ENCODE measurements at regions not wholly inside any gene's neighbourhood (a gene's known extent, or its start where the extent isn't known, plus 50 kb on each side); places are given as distances from the start of the nearest gene placed in this dataset.

- H3K4me3 ChIP-seq (replicated peaks; ENCODE audit: insufficient read depth, low read length): no peak overlapping the region
Measured at GRCh38 chr2:152867397-152867796, 149.0 kb downstream of the ARL6IP6 start.

GRCh38 chr2:152864601-152865149 is 146.3 kb downstream of the ARL6IP6 start:
- Histone ChIP-seq H3K27me3 (ENCODE audit: insufficient read depth, poor library complexity, severe bottlenecking) (no peaks in the 10 kb centered on the region), H3K4me3 (replicated peaks; ENCODE audit: insufficient read depth, low read length) (no peak overlapping the region), H3K27ac (replicated peaks) (no peak overlapping the region)
- TF ChIP-seq POLR2AphosphoS5 (IDR thresholded peaks at IDR 0.05; ENCODE audit: low read depth): no peak
- TF ChIP-seq, protein P1, sequence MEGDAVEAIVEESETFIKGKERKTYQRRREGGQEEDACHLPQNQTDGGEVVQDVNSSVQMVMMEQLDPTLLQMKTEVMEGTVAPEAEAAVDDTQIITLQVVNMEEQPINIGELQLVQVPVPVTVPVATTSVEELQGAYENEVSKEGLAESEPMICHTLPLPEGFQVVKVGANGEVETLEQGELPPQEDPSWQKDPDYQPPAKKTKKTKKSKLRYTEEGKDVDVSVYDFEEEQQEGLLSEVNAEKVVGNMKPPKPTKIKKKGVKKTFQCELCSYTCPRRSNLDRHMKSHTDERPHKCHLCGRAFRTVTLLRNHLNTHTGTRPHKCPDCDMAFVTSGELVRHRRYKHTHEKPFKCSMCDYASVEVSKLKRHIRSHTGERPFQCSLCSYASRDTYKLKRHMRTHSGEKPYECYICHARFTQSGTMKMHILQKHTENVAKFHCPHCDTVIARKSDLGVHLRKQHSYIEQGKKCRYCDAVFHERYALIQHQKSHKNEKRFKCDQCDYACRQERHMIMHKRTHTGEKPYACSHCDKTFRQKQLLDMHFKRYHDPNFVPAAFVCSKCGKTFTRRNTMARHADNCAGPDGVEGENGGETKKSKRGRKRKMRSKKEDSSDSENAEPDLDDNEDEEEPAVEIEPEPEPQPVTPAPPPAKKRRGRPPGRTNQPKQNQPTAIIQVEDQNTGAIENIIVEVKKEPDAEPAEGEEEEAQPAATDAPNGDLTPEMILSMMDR (IDR thresholded peaks at IDR 0.05; ENCODE audit: insufficient read depth, low read length): no peak
- no peak for TF ChIP-seq SPI1 (IDR thresholded peaks at IDR 0.05; ENCODE audit: borderline replicate concordance, low read depth)
- no peak for TF ChIP-seq GABPA (IDR thresholded peaks at IDR 0.05; ENCODE audit: low read depth)
- no peak for TF ChIP-seq REST (IDR thresholded peaks at IDR 0.05; ENCODE audit: insufficient replicate concordance, low read depth)
- DNase-seq (ENCODE audit: low read depth in 1 of 2, low spot score in 1 of 2): no peak

More at GRCh38 chr2:152867397-152867796, 149.0 kb downstream of the ARL6IP6 start:
- no peaks in the 10 kb centered on the region for H3K27me3 ChIP-seq (ENCODE audit: insufficient read depth, poor library complexity, severe bottlenecking)
- TF ChIP-seq REST (IDR thresholded peaks at IDR 0.05; ENCODE audit: insufficient replicate concordance, low read depth) (no peak), SPI1 (IDR thresholded peaks at IDR 0.05; ENCODE audit: borderline replicate concordance, low read depth) (no peak), POLR2AphosphoS5 (IDR thresholded peaks at IDR 0.05; ENCODE audit: low read depth) (no peak), GABPA (IDR thresholded peaks at IDR 0.05; ENCODE audit: low read depth) (no peak)
- TF ChIP-seq, protein P1 (IDR thresholded peaks at IDR 0.05; ENCODE audit: insufficient read depth, low read length): no peak
- no peak overlapping the region for H3K27ac ChIP-seq (replicated peaks)
- no peak for DNase-seq (ENCODE audit: low read depth in 1 of 2, low spot score in 1 of 2)

GRCh38 chr2:152863826-152864225 is 145.4 kb downstream of the ARL6IP6 start:
- TF ChIP-seq REST (IDR thresholded peaks at IDR 0.05; ENCODE audit: insufficient replicate concordance, low read depth) (no peak), GABPA (IDR thresholded peaks at IDR 0.05; ENCODE audit: low read depth) (no peak), SPI1 (IDR thresholded peaks at IDR 0.05; ENCODE audit: borderline replicate concordance, low read depth) (no peak), POLR2AphosphoS5 (IDR thresholded peaks at IDR 0.05; ENCODE audit: low read depth) (no peak)
- TF ChIP-seq, protein P1 (IDR thresholded peaks at IDR 0.05; ENCODE audit: insufficient read depth, low read length): no peak
- no peak for DNase-seq (ENCODE audit: low read depth in 1 of 2, low spot score in 1 of 2)
- no peaks in the 10 kb centered on the region for H3K27me3 ChIP-seq (ENCODE audit: insufficient read depth, poor library complexity, severe bottlenecking)
- H3K4me3 ChIP-seq (replicated peaks; ENCODE audit: insufficient read depth, low read length): no peak overlapping the region
- no peak overlapping the region for H3K27ac ChIP-seq (replicated peaks)

Measured in HL-60 (cell line).